ENCODE measurements at regions not wholly inside any gene's neighbourhood (a gene's known extent, or its start where the extent isn't known, plus 50 kb on each side); places are given as distances from the start of the nearest gene placed in this dataset.
"Not testable (repeated sequence)": the region's sequence is repeated elsewhere in the genome, so short reads cannot be mapped to it uniquely, and the experiment has no call there.

GRCh38 chr9:124126648-124127646, 115.4 kb downstream of the LHX2 start:
- DNase-seq: peak; percentile 82

GRCh38 chr9:124128568-124129166, 117.1 kb downstream of the LHX2 start:
- no peak for DNase-seq

- DNase-seq: no peak
Measured at GRCh38 chr9:124130277-124131075, 118.9 kb downstream of the LHX2 start.

- not testable (repeated sequence) for DNase-seq
Measured at GRCh38 chr9:124131518-124131917, 120.0 kb downstream of the LHX2 start.

GRCh38 chr9:124132671-124133147, 121.1 kb downstream of the LHX2 start:
- DNase-seq: no peak

GRCh38 chr9:124133727-124134126, 122.2 kb downstream of the LHX2 start:
- DNase-seq: no peak

GRCh38 chr9:124134526-124134925, 123.0 kb downstream of the LHX2 start:
- no peak for DNase-seq

- DNase-seq: no peak
Measured at GRCh38 chr9:124135813-124136365, 121.9 kb upstream of the NEK6 start.

GRCh38 chr9:124137009-124137943, 120.5 kb upstream of the NEK6 start:
- DNase-seq: no peak

- DNase-seq: no peak
Measured at GRCh38 chr9:124137944-124138335, 119.8 kb upstream of the NEK6 start.

- DNase-seq: no peak
Measured at GRCh38 chr9:124139001-124139400, 118.7 kb upstream of the NEK6 start.

GRCh38 chr9:124140941-124141568, 116.7 kb upstream of the NEK6 start:
- DNase-seq: no peak

GRCh38 chr9:124144561-124145123, 113.1 kb upstream of the NEK6 start:
- DNase-seq: not testable (repeated sequence)

GRCh38 chr9:124146031-124146561, 111.7 kb upstream of the NEK6 start:
- no peak for DNase-seq

- no peak for DNase-seq
Measured at GRCh38 chr9:124149992-124150391, 107.8 kb upstream of the NEK6 start.

GRCh38 chr9:124163760-124164255, 93.9 kb upstream of the NEK6 start:
- DNase-seq: no peak

GRCh38 chr9:124164811-124165210, 92.9 kb upstream of the NEK6 start:
- DNase-seq: no peak

- no peak for DNase-seq
Measured at GRCh38 chr9:124174433-124174832, 83.3 kb upstream of the NEK6 start.

GRCh38 chr9:124177522-124177921, 80.2 kb upstream of the NEK6 start:
- not testable (repeated sequence) for DNase-seq
